OCI-LY7 (cell line): ENCODE measurements at regions not wholly inside any gene's neighbourhood (a gene's known extent, or its start where the extent isn't known, plus 50 kb on each side); places are given as distances from the start of the nearest gene placed in this dataset. TPM values are rescaled to one million over a fixed set of nuclear protein-coding genes. Genes with fewer than 3 reads are reported as not detected.

ENCODE experiments used
- BruUV-seq: library from RNA; stranded (reverse); fragments of 400-500 nt; replicated peaks from 2 replicates; lab custom pipeline; 2021; lab: Mats Ljungman, UMichigan
- CTCF ChIA-PET: fragments of 300-600 bp; sonication (Branson Sonifier 250); formaldehyde crosslinking; loops from one replicate; lab custom pipeline; 2022; ENCODE audit warnings: antibody characterized with exemption; ENCODE audit not compliant: unreplicated experiment; lab: Charles Lee
- POLR2A ChIA-PET: fragments of 300-600 bp; sonication (Branson Sonifier 250); formaldehyde crosslinking; loops from one replicate; lab custom pipeline; 2022; ENCODE audit warnings: antibody characterized with exemption; lab: Charles Lee
- DNase-seq: peaks from one replicate; pipeline ENCODE4 v3.0.0-alpha.2; 2015; ENCODE audit warnings: low spot score
- H2AFZ ChIP-seq: fragments of 200-600 bp; sonication (generic), shearing (Covaris generic); 2 replicates; pipeline ENCODE4 v1.6.1; 2014; ENCODE audit warnings: mild to moderate bottlenecking, antibody characterized with exemption, low read length, moderate library complexity
- H3K27ac ChIP-seq: fragments of 200-600 bp; sonication (generic); 2 replicates; pipeline ENCODE4 v1.5.1; 2014; ENCODE audit warnings: mixed run types, low read depth, mild to moderate bottlenecking, moderate library complexity, low read length, inconsistent platforms; ENCODE audit not compliant: poor library complexity, severe bottlenecking
- H3K36me3 ChIP-seq: fragments of 200-600 bp; sonication (generic); 2 replicates; pipeline ENCODE4 v1.6.1; 2014; ENCODE audit warnings: mild to moderate bottlenecking, antibody characterized with exemption, low read length, moderate library complexity, mixed read lengths; ENCODE audit not compliant: insufficient read depth
- H3K4me1 ChIP-seq: fragments of 200-600 bp; sonication (generic); 2 replicates; pipeline ENCODE4 v1.5.1; 2014; ENCODE audit warnings: mild to moderate bottlenecking, low read length; ENCODE audit not compliant: insufficient read depth, poor library complexity, severe bottlenecking
- H3K4me2 ChIP-seq: fragments of 200-600 bp; sonication (generic); 2 replicates; pipeline ENCODE4 v1.6.1; 2014; ENCODE audit warnings: mild to moderate bottlenecking, low read length
- H3K4me3 ChIP-seq: fragments of 200-600 bp; sonication (generic); 2 replicates; pipeline ENCODE4 v1.5.1; 2014; ENCODE audit warnings: mild to moderate bottlenecking, low read depth, low read length; ENCODE audit not compliant: poor library complexity, severe bottlenecking
- H3K79me2 ChIP-seq: fragments of 200-600 bp; sonication (generic); 2 replicates; pipeline ENCODE4 v1.6.1; 2016; ENCODE audit warnings: low read depth, mild to moderate bottlenecking, low read length, moderate library complexity, mixed read lengths; ENCODE audit not compliant: insufficient read depth
- H3K9me2 ChIP-seq: fragments of 200-600 bp; sonication (generic); 2 replicates; pipeline ENCODE4 v1.6.1; 2016; ENCODE audit warnings: mild to moderate bottlenecking, low read length, mixed read lengths; ENCODE audit not compliant: insufficient read depth
- H3K9me3 ChIP-seq: fragments of 200-600 bp; sonication (generic); 2 replicates; pipeline ENCODE4 v1.6.1; 2014; ENCODE audit warnings: mild to moderate bottlenecking, mixed run types, low read length, mixed read lengths
- H4K20me1 ChIP-seq: fragments of 200-600 bp; sonication (generic); 2 replicates; pipeline ENCODE4 v1.6.1; 2014; ENCODE audit warnings: mild to moderate bottlenecking, antibody characterized with exemption, low read length, moderate library complexity, mixed read lengths; ENCODE audit not compliant: insufficient read depth
- CTCF ChIP-seq: fragments of 200-600 bp; sonication (generic); conservative IDR thresholded peaks from 2 replicates; pipeline ENCODE4 v1.5.1; 2014; ENCODE audit warnings: mild to moderate bottlenecking, antibody characterized with exemption, low read length, moderate library complexity, mixed read lengths
- EZH2phosphoT487 ChIP-seq: fragments of 200-600 bp; sonication (generic); IDR thresholded peaks from 2 replicates; pipeline ENCODE4 v1.6.1; 2018; ENCODE audit warnings: low read depth, borderline replicate concordance, mild to moderate bottlenecking, mixed run types, antibody characterized with exemption, low read length, moderate library complexity, mixed read lengths
- intact Hi-C: fragments of 100-400 bp; cut with micrococcal nuclease; formaldehyde crosslinking; loops from one replicate; pipeline ENCODE4 v1.10.0; 2022; ENCODE audit not compliant: unreplicated experiment
- small RNA-seq: library from RNA; depleted of rRNA; stranded (forward); fragments of <200 nt; gene quantifications from one replicate; pipeline ENCODE3, GENCODE V24; 2014

DNA sequence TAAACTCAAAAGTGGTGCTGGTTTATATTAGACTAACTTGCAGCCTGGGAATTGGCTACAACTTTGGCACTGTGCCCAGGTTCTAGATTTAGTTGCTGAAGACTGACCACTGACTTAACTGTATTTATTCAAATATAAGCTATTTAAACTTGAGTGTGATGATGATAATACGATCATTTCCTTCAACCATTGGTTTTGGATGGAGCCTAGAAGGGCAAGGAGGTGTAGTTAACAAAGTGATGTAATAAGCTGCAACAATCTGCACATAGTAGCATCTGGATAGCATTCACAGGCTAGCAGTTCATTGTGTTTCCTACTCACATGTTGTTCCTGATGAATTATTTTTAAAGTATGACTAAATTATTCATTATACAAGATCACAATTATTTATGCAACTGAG is 55.2 kb upstream of the DACH1 start:
- ChIA-PET CTCF (no interaction called here), POLR2A (interaction anchor here (0.5 to 1.0 kb wide), 3 partner anchors 10 to 874 kb away, joined by 3 to 4 read pairs (median 3); no protein-coding TSS in a partner anchor)
- intact Hi-C loops = no loop called here

More for the DNA sequence above, 55.2 kb upstream of the DACH1 start:
- no peak for DNase-seq
- TF ChIP-seq EZH2phosphoT487 = no peak
- no peak for TF ChIP-seq CTCF
- H3K9me3 ChIP-seq = no peaks in the 10 kb centered on the region
- H4K20me1 ChIP-seq = no peaks in the 10 kb centered on the region
- no peak overlapping the region for H2AFZ ChIP-seq
- H3K79me2 ChIP-seq = no peaks in the 10 kb centered on the region
- H3K36me3 ChIP-seq = no peaks in the 10 kb centered on the region
- no TSS peak for BruUV-seq
- no peaks in the 10 kb centered on the region for H3K9me2 ChIP-seq
- H3K4me3 ChIP-seq = no peak overlapping the region
- H3K4me2 ChIP-seq = no peak overlapping the region
- H3K27ac ChIP-seq = no peak overlapping the region
- no peaks in the 10 kb centered on the region for H3K4me1 ChIP-seq

Small RNA genes in the stretch of these regions (small RNA-seq; reads per million reads assigned to genes)
- not detected for gene RF00263
- not detected for gene RF00411
- gene RF00440 = not detected
- not detected for gene RF02271
- gene RPL18AP17 = not detected
